ENCODE measurements at regions not wholly inside any gene's neighbourhood (a gene's known extent, or its start where the extent isn't known, plus 50 kb on each side); places are given as distances from the start of the nearest gene placed in this dataset.

- peak overlapping the region; percentile 85 for H3K4me2 ChIP-seq (ENCODE audit: low read length)
- peak overlapping the region; percentile 96 for H3K27ac ChIP-seq (ENCODE audit: low read depth, low read length, poor library complexity, severe bottlenecking)
- H3K9me2 ChIP-seq (ENCODE audit: low read depth, low read length), result no peaks in the 10 kb centered on the region
- no peaks in the 10 kb centered on the region for H3K9me3 ChIP-seq (ENCODE audit: low read length)
- H3K4me1 ChIP-seq (ENCODE audit: insufficient read depth, low read length, severe bottlenecking), result peaks cover 28% of the 10 kb centered on the region
- no peak for TF ChIP-seq EZH2 (IDR thresholded peaks at IDR 0.05; ENCODE audit: borderline replicate concordance, low read length)
- TF ChIP-seq, protein P1, sequence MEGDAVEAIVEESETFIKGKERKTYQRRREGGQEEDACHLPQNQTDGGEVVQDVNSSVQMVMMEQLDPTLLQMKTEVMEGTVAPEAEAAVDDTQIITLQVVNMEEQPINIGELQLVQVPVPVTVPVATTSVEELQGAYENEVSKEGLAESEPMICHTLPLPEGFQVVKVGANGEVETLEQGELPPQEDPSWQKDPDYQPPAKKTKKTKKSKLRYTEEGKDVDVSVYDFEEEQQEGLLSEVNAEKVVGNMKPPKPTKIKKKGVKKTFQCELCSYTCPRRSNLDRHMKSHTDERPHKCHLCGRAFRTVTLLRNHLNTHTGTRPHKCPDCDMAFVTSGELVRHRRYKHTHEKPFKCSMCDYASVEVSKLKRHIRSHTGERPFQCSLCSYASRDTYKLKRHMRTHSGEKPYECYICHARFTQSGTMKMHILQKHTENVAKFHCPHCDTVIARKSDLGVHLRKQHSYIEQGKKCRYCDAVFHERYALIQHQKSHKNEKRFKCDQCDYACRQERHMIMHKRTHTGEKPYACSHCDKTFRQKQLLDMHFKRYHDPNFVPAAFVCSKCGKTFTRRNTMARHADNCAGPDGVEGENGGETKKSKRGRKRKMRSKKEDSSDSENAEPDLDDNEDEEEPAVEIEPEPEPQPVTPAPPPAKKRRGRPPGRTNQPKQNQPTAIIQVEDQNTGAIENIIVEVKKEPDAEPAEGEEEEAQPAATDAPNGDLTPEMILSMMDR (IDR thresholded peaks at IDR 0.05; ENCODE audit: low read length), result no peak
- H3K9ac ChIP-seq (ENCODE audit: low read length), result peak overlapping the region; percentile 65
- no peaks in the 10 kb centered on the region for H4K20me1 ChIP-seq (ENCODE audit: insufficient read depth, low read length)
- H3F3A ChIP-seq (ENCODE audit: insufficient read depth, low read length), result no peaks in the 10 kb centered on the region
- H3K27me3 ChIP-seq (ENCODE audit: insufficient read depth, low read length), result no peaks in the 10 kb centered on the region
- H3K4me3 ChIP-seq (ENCODE audit: low read depth, low read length, poor library complexity, severe bottlenecking), result peak overlapping the region; percentile 51
- peak overlapping the region; percentile 91 for H2AFZ ChIP-seq (ENCODE audit: low read length)
- H3K36me3 ChIP-seq (ENCODE audit: insufficient read depth, low read length), result no peaks in the 10 kb centered on the region
- H3K79me2 ChIP-seq (ENCODE audit: insufficient read depth, low read length), result no peaks in the 10 kb centered on the region
Measured at GRCh38 chrX:148381603-148382002, 118.8 kb upstream of the AFF2 start.

GRCh38 chrX:148382983-148383382 lies 117.4 kb upstream of the AFF2 start:
- H3K9me3 ChIP-seq (ENCODE audit: low read length), result no peaks in the 10 kb centered on the region
- no peak for TF ChIP-seq EZH2 (IDR thresholded peaks at IDR 0.05; ENCODE audit: borderline replicate concordance, low read length)
- TF ChIP-seq, protein P1 (IDR thresholded peaks at IDR 0.05; ENCODE audit: low read length), result no peak
- H3K9me2 ChIP-seq (ENCODE audit: low read depth, low read length), result no peaks in the 10 kb centered on the region
- H4K20me1 ChIP-seq (ENCODE audit: insufficient read depth, low read length), result no peaks in the 10 kb centered on the region
- H3K27me3 ChIP-seq (ENCODE audit: insufficient read depth, low read length), result no peaks in the 10 kb centered on the region
- H2AFZ ChIP-seq (ENCODE audit: low read length), result no peak overlapping the region
- no peak overlapping the region for H3K9ac ChIP-seq (ENCODE audit: low read length)
- H3K4me2 ChIP-seq (ENCODE audit: low read length), result no peak overlapping the region
- no peaks in the 10 kb centered on the region for H3K79me2 ChIP-seq (ENCODE audit: insufficient read depth, low read length)
- peaks cover 28% of the 10 kb centered on the region for H3K4me1 ChIP-seq (ENCODE audit: insufficient read depth, low read length, severe bottlenecking)
- H3K4me3 ChIP-seq (ENCODE audit: low read depth, low read length, poor library complexity, severe bottlenecking), result no peak overlapping the region
- H3K27ac ChIP-seq (ENCODE audit: low read depth, low read length, poor library complexity, severe bottlenecking), result no peak overlapping the region
- no peaks in the 10 kb centered on the region for H3K36me3 ChIP-seq (ENCODE audit: insufficient read depth, low read length)
- H3F3A ChIP-seq (ENCODE audit: insufficient read depth, low read length), result no peaks in the 10 kb centered on the region

DNA sequence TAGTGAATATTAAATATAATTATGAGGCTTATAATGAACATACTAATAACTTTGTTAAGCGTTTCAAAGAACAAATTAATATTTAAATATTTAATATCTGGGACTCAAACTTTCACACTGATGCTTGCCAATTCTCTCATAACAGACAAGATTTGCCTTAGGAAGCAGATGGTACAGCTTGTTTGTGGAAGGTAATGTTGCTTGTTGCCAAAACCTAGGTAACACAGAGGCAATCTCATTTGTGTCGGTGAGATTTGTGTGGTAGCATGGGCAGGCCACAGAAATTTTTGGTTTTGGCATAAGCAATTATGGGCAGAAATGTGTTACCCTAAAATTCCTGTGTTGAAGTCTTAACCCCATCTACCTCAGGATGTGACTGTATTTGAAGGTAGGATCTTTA lies 114.9 kb upstream of the AFF2 start:
- H4K20me1 ChIP-seq (ENCODE audit: insufficient read depth, low read length), result no peaks in the 10 kb centered on the region
- no peak overlapping the region for H3K27ac ChIP-seq (ENCODE audit: low read depth, low read length, poor library complexity, severe bottlenecking)
- H3K9ac ChIP-seq (ENCODE audit: low read length), result no peak overlapping the region
- H3F3A ChIP-seq (ENCODE audit: insufficient read depth, low read length), result no peaks in the 10 kb centered on the region
- H3K79me2 ChIP-seq (ENCODE audit: insufficient read depth, low read length), result no peaks in the 10 kb centered on the region
- H3K4me1 ChIP-seq (ENCODE audit: insufficient read depth, low read length, severe bottlenecking), result peaks cover 19% of the 10 kb centered on the region
- H3K36me3 ChIP-seq (ENCODE audit: insufficient read depth, low read length), result no peaks in the 10 kb centered on the region
- H3K9me3 ChIP-seq (ENCODE audit: low read length), result no peaks in the 10 kb centered on the region
- H3K4me2 ChIP-seq (ENCODE audit: low read length), result no peak overlapping the region
- H2AFZ ChIP-seq (ENCODE audit: low read length), result no peak overlapping the region
- TF ChIP-seq EZH2 (IDR thresholded peaks at IDR 0.05; ENCODE audit: borderline replicate concordance, low read length), result no peak
- TF ChIP-seq, protein P1 (IDR thresholded peaks at IDR 0.05; ENCODE audit: low read length), result no peak
- H3K4me3 ChIP-seq (ENCODE audit: low read depth, low read length, poor library complexity, severe bottlenecking), result no peak overlapping the region
- no peaks in the 10 kb centered on the region for H3K9me2 ChIP-seq (ENCODE audit: low read depth, low read length)
- no peaks in the 10 kb centered on the region for H3K27me3 ChIP-seq (ENCODE audit: insufficient read depth, low read length)

All from OCI-LY1 (cell line).